ENCODE measurements at regions not wholly inside any gene's neighbourhood (a gene's known extent, or its start where the extent isn't known, plus 50 kb on each side); places are given as distances from the start of the nearest gene placed in this dataset.

DNA sequence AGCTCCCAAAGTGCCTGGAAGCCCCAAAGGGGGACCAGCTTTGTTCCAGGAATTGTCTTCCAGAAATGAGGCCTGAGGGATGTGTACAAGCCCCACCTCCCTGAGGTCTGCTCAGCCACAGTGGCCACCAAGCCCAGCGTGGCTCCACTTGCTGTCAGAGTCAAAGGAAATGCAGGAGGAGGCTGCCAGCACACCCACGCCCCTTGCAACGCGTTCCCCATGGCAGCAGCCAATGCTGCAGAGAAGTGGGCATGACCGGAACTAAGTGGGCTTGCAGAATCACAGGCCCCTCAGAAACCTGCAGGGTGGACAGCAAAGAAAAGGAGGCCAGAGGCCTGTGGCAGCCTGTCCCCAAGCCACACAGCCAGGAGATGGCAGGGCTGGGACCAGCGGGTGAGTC, 320.8 kb downstream of the FOXL1 start:
- no peak overlapping the region for H3K4me3 ChIP-seq (ENCODE audit: low read length)
- TF ChIP-seq CTCF (conservative IDR thresholded peaks at IDR 0.05; ENCODE audit: low read depth, low read length): no peak
- no peak for DNase-seq (ENCODE audit: low read depth)

DNA sequence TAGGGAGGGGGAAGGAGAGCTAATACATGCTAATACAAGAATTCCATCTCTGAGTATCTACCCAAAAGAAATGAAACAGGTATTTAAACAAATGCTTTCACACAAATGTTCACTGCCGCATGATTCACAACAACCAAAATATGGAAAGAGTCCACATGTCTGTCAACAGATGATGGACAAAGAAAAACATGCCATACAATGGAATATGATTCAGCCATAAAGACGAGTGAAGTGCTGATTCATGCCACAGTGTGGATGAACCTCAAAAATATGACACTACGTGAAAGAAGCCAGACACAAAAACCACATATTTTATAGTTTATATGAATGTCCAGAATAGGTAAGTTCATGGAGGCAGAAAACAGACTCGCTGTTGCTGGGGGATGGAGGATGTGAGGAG, 321.4 kb downstream of the FOXL1 start:
- TF ChIP-seq CTCF (conservative IDR thresholded peaks at IDR 0.05; ENCODE audit: low read depth, low read length): no peak
- DNase-seq (ENCODE audit: low read depth): no peak
- no peak overlapping the region for H3K4me3 ChIP-seq (ENCODE audit: low read length)

DNA sequence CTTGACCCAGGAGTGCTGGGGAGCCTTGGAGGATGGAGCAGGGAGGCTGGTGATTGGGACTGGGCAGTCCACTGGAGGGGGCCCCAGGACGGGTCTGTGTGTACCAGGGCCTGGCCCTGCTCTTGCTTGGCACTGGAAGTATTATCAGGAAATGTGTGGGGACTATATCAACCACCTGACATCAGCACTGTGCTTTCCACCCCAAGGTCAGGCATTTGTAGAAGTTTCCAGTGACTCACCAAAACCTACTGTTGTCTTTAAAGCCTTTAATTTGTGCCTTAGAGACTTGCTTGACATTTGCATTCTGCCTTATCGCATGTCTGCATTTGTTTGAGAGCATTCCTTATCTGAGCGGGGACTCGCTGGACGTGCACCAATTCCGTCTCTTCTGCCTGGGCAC, 323.1 kb downstream of the FOXL1 start:
- peak; percentile 49 for DNase-seq (ENCODE audit: low read depth)
- TF ChIP-seq CTCF (conservative IDR thresholded peaks at IDR 0.05; ENCODE audit: low read depth, low read length): peak; percentile 41
- H3K4me3 ChIP-seq (ENCODE audit: low read length): no peak overlapping the region

DNA sequence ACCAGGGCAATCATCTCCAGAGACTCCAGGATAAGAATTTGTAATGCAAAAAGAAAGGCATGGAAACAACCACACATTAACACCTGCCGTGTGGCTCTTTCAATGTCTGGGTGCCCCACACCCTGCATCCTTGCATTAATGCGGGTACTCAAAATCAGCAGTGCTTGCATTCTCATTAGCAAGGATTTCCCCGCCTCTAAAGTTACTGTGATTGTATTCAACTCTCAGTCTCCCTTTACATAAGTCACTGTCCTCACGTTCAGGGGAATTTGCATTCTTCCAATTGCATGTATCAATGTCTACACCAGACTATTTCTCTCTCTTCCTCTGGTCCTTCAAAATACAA, 324.3 kb downstream of the FOXL1 start:
- H3K4me3 ChIP-seq (ENCODE audit: low read length): no peak overlapping the region
- TF ChIP-seq CTCF (conservative IDR thresholded peaks at IDR 0.05; ENCODE audit: low read depth, low read length): no peak
- DNase-seq (ENCODE audit: low read depth): no peak

GRCh38 chr16:86903068-86903467, 324.7 kb downstream of the FOXL1 start:
- no peak for DNase-seq (ENCODE audit: low read depth)
- no peak overlapping the region for H3K4me3 ChIP-seq (ENCODE audit: low read length)
- no peak for TF ChIP-seq CTCF (conservative IDR thresholded peaks at IDR 0.05; ENCODE audit: low read depth, low read length)

DNA sequence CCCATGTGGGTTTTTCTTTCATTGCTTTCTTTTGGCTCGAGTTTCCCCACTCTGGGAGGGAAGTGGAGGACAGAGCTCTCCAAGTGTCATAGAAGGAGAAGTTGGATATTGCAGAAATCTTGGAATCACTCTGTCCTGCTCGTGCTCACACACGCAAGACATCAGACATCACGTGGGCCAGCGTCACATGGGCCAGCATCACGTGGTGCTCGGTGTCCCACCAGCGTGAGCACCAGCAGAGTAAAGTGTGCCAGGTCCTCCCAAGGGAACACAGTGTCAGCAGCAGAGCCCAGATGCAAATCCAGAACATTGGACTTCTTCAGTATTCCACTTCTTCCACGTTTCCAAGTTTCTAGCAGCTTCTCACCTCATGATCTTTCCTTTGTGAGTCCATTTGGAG, 327.0 kb downstream of the FOXL1 start:
- no peak for TF ChIP-seq CTCF (conservative IDR thresholded peaks at IDR 0.05; ENCODE audit: low read depth, low read length)
- DNase-seq (ENCODE audit: low read depth): no peak
- no peak overlapping the region for H3K4me3 ChIP-seq (ENCODE audit: low read length)

- no peak overlapping the region for H3K4me3 ChIP-seq (ENCODE audit: low read length)
- TF ChIP-seq CTCF (conservative IDR thresholded peaks at IDR 0.05; ENCODE audit: low read depth, low read length): no peak
- no peak for DNase-seq (ENCODE audit: low read depth)
Measured at GRCh38 chr16:86906623-86907022, 328.3 kb downstream of the FOXL1 start.
